Astrocyte (in vitro differentiated cells and primary cell): ENCODE measurements at regions not wholly inside any gene's neighbourhood (a gene's known extent, or its start where the extent isn't known, plus 50 kb on each side); places are given as distances from the start of the nearest gene placed in this dataset.

ENCODE experiments used
- CTCF ChIP-seq: IDR thresholded peaks from 2 replicates; pipeline ENCODE4 v1.5.1; 2011; ENCODE audit warnings: low read depth, mild to moderate bottlenecking, inconsistent platforms, low read length, moderate library complexity; ENCODE audit not compliant: insufficient read depth
- EZH2 ChIP-seq: IDR thresholded peaks from 2 replicates; pipeline ENCODE4 v1.6.1; 2012; ENCODE audit warnings: mild to moderate bottlenecking, low read length, inconsistent platforms; ENCODE audit not compliant: insufficient read depth

GRCh38 chr5:99032234-99033013, 103.6 kb upstream of the CHD1 start:
- peak; percentile 86 for TF ChIP-seq CTCF
- TF ChIP-seq EZH2 = no peak
